Activated CD8-positive, alpha-beta memory T cell treated with anti-CD3 and anti-CD28 coated beads for 4 hours (primary cell): ENCODE measurements at regions not wholly inside any gene's neighbourhood (a gene's known extent, or its start where the extent isn't known, plus 50 kb on each side); places are given as distances from the start of the nearest gene placed in this dataset.

Source experiments
- DNase-seq, 2 donors: peaks; one replicate each; pipeline ENCODE4 v3.0.0-alpha.2; 2020; ENCODE audit warnings: low read depth in 2 of 2

DNA sequence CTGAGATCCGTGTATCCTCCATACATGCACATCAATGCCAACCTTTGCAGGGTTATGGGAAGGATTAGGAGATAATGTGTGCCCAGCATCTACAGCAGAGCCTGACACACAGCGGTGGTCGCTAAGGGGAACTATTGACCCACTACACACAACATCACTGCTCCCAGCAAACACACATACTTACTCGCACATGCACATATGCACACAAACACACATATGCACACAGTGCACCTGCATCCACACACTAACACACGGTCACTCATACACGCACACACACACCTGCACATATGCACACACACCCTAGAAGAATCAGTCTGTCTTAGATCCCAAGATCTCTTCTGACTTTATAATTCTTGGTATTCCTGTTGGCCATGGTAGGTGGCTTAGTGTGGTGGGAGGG lies 118.3 kb downstream of the GYPC start:
- DNase-seq: no peak

DNA sequence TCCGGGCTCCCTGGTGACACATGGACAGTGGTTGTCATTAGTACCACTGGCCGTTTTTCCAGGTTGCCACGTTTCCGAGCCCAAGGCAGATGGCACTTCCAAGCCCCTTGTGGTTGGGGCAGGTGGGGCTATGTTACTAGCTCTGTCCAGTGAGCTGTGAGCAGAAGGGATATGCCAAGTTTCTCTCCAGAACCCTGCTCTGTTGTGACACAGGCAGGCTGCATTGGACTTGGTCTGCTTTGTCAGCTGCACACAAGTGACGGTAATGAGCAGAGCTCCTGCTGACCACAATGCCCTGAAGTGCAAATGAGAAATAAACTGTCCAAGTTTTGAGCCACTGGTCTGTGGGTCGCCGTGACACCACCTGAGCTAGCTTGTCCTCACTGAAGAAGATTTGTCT lies 118.8 kb downstream of the GYPC start:
- DNase-seq: no peak

DNA sequence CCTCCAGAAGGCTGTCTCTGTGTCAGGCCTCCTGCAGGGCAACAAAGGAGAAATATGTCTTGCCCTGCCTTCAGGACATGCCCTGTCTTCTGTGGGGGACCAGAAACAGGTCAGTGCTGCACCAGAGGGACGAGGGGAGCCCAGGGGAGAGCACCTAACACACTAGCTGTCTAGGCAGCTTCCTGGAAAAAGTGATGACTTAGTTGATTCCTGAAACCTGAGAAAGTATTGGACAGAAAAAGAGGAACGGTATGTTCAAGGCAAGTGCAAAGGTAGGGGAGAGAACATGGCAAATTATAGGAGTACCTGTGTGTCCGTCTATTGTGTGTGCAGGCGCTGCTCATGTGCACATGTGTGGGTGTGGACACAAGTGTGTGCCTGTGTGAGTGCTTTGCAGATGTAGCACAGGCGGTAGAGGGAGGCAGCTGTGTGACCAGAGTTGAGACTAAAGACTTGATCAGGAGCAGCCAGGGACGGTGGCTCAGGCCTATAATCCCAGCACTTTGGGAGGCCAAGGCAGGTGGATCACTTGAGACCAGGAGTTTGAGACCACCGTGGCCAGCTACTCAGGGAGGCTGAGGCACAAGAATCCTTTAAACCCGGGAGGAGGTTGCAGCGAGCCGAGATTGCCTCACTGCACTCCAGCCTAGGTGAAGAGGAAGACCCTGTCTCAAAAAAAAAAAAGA lies 119.5 kb downstream of the GYPC start:
- DNase-seq: no peak

DNA sequence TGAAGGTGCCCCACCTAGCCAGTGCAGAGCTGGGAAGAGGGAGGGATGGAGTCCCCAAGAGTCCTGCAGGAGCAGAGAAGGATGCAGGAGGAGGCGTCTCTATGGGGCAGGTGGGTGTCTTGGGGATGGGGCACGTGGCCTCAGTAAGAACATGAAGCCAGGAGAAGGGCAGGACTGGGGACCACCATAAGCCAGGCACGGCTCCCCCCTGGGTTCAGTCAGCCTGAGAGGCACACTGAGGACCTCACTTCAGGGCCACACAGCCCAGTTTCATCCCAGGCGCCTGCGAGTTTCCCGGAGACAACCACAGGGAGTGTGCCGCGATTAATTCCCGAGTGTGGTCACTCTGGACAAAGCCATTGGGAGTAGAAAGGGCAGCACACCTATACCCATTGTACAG lies 120.3 kb downstream of the GYPC start:
- no peak for DNase-seq

DNA sequence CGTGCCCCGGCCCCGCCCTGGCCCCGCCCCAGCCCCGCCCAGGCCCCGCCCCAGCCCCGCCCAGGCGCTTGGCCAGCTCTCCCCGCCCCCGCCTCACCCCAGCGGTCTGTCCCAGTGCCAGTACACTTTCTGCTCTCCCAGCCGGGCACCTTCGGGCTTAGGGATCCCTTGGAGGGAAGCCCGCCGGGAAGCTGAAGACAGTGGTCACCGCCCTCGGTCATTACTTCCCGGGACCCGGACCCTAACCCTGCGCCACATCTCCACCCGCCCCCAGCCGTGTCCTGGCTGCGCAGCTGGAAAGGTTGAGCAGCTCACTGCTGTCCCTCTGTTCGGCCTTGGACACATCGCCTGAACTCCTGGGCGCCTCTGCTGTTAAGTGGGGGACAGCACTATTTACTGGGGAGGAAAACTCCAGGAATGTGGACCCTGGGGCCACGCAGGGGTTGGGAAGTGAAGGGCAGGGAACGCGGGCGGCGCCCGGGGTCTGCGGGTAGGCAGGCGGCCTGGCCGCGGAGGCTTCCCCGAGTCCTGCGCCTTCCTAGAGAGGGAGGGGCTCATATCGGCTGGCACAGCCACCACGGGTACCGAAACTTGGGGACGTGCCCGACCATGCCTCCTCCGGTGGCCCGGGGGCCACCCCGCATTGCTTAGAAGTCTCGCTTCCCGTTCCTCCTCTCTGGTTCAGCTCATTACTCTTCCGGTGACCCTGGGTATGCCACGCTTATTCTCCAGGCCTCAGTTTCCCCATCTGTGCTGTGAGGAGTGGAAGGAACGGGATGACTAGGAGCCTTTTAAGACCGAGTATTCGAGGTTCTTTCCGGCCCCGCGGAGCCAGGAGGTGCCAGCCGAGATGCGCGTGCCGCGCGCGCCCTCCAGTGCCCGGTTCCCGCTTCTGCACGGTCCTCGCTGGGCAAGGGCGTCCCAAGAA lies 121.0 kb downstream of the GYPC start:
- DNase-seq: peak; percentile 56 to 58

DNA sequence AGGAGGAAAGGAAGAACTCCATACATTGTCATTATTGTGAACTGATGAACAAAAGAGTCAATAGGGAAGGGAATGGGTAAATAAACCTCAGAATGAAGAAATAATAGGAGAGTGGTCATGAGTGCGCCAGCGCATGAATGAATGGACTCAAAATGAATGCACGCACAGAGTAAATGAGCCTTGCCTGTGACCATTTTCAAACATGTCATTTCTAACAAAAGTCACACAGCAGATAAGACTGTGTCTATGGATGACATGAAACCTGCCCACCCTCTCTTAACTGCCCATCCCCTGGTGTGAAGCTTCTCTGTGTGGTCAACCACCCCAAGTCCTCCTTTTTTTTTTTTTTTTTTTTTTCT lies 121.1 kb upstream of the TEX51 start:
- no peak for DNase-seq

DNA sequence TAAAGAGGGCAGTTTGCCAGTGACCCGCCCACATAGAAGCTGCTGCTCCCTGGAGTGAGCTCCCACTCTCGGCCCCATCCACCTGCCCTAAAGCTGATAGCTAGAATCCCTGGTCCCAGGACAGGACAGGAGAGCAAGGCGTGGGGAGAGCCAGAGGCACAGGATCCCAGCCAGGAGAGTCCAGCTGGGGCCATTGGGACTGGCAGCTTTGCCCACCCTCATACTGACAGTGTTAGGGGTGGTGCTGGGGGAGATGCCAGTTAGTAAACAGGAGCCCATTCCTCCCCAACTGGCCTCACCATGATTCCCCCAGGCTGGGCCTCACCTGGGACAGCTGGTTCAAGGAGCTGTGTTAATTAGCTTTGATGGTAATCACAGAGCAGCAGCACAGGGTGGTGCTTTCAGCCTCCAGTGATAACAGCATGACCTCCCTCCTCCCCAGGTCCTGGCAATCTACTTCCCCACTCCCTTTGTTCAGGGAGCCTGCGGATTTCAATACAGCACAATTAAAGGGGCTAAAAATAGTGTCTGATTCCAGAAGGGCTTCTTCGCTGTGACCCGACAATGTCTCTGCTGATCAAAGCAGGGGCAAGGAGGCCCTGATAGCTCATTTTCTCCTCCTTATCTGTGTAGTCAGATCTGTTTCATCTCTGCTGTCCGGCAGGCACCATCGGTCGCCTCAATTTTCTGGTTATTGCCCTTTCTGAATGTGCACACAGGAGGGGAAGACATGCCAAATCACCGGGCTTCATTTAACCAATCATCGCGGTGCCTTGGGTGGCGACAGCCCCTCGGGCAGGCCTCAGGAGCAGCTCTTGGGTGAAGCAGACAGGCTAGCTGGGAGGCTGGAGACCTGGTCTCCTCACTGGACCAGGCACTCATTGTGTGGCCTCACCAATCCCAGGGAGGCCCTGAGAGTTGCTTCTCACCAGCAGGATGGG lies 119.9 kb upstream of the TEX51 start:
- DNase-seq: no peak

DNA sequence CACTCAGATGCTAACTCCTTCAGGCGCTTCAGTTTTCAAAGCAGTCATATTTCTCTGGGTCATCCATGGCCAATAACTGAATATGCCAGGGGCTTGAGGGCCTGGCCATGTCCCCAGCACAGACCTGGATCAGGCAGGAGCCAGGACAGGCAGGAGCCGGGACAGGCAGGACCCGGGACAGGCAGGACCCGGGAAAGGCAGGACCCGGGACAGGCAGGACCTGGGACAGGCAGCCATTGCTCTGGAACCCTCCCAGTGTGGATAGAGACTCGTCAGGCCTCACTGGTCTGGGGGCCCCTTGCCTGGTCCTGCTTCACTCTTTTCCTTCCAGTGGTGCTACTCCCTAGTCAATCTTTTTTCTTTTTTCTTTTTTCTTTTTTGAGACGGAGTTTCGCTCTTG lies 117.5 kb upstream of the TEX51 start:
- no peak for DNase-seq

DNA sequence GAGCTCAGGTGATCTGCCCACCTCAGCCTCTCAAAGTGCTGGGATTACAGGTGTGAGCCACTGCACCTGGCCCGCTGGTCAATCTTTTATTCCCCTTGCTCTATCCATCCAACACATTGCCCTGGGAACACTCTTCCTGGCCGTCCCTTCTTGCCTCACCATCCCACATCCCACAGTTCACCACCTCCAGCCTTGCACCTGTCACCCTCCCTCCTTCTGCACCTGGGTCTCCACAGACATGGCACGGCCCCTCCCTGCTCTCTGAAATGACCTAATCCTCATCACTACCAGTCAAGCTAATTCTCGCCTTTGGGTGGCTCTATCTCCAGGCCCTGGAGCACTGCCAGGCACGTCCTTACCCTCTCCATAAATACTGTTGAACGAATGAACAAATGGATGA lies 116.9 kb upstream of the TEX51 start:
- DNase-seq: no peak

DNA sequence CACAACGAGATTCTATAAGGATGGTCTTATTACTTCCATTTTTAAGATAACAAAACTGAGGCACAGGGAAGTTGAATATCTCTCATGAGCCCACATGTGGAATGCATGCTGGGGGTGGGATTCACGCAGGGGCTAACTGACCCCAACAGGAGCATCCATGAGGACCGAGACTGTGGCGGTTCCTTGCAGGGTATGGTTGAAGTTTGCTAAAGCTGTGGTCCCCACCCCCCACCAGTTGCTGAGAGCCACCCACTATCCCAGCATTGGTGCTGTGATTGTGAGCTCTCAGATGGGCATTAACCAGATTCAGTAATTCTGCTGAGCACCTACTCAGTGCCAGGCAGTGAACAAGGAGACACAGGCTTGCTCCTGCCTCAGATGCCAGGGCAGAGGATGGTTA lies 116.0 kb upstream of the TEX51 start:
- no peak for DNase-seq

DNA sequence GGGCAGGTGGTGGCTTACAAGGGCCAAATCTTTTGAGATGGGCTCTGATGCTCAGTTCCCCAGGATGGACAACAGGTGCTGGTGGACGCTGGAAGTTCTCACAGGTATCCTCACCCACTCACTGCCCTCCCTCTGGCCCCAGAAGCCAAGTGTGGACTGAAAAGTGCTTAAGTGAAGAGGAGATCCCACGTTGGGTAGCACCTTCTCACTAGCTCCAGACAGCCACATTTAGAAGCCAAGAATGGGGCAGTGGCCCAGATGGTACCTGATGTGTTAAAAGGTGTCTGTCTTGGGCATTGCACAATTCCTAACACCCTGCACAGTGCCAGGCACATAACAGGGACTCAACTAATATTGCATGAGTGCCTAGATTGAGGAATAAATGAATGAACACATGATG lies 115.3 kb upstream of the TEX51 start:
- no peak for DNase-seq

DNA sequence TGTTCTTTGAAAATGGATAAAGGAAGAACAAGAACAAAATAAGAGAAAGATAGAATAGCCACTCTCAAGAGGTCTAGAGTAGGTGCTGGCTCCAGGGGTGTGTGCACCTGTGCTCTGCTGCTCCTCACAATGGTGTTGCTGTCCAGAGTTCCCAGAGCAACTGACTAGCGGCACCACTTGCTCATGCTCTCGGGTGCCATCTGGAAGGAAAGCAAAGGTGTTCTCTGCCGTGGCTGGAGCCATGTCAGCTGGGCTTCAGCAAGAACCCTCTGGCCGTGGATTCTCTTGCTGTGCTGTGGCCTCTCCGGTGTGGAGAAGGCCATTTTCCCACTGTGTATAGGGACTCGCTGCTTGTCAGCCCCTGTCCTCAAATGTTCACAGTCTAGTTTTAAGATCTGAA lies 114.6 kb upstream of the TEX51 start:
- DNase-seq: no peak

DNA sequence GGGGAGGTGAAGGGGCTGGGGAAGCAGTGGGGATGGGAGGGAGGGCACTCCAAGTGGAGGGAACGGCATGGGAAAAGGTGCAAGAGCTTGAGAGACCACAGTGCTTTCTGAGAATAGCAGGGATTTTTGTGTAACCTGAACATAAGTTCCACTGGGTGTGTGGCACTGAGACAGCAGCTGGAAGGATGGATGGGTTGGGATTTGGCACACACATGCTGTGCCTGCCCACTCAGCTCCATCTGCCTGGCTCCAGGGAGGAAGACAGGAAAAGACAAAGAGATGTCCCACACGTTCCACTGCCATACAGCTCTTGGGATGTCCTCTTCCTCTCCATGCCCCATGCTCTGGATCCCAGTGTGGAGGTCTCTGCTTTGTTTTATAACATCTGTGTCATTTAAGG lies 114.1 kb upstream of the TEX51 start:
- DNase-seq: no peak

DNA sequence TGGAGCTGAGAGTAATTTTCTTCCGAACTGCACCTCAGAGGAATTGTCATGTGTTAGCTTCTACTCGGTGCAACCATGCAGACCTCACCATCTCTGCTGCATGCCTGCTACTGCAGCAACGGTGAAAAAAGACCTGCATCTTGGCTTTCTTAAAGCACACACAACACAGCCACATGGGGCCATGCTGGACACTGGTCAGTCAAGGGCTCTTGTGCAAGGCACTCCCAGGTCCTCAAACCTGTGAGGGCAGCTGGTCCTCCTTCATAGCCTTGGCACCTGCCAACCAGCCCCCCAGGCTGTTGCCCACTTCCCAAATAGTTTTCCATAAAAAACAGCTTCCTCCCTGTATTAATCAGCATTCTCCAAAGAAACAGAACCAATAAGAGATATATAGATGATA lies 113.5 kb upstream of the TEX51 start:
- no peak for DNase-seq

DNA sequence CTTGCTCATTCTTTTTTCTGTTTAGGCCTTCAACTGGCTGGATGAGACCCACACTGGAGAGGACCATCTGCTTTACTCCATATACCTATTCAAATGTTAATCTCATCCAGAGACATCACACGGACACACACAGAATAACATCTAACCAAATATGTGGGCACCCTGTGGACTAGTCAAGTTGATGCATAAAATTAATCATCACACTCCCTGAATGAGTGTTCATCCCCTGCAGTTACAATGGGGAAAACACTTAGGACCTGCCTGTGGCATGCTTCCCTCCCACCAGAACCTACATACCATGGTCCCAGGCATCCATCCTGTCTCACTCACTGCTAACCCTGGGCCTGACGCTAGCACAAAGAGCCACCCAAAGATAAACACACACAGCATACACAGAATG lies 112.8 kb upstream of the TEX51 start:
- DNase-seq: no peak

DNA sequence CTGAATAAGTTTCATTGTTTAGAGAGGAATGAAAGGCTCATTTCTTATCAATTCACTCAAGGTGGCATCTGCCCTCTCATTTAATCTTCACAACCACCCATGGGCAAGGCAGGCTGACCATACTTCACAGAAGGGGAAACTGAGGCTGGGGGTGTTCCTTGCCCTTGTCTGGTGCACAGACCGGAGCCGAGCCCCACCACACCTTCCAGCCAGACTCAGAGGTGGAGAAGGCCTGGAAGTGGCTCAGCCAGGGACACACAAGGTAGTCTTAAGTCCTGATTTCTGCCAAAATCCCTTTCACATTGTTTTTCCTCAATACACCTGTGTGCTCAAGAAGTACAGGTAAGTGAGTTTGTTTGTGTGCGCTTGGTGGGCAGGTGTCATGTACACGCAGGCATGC lies 111.9 kb upstream of the TEX51 start:
- DNase-seq: no peak

DNA sequence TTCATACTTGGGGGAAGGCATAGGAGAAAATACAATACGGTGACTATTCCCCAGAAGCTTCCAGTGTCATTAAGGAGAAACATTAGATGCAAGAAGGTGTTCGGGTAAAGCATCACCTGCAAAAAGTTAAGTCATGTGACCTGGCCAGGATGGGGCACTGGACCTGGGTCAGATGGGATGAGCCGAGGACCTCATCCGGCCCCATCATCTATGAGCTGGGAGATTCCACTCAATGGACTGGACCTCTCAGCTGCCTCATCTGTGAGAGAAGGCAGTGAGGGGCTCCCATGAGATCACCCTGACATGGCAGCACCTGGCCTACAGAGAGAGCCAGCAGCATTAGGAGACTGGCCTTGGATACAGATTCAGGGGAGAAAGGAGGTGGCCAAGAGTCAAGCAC lies 111.4 kb upstream of the TEX51 start:
- no peak for DNase-seq

DNA sequence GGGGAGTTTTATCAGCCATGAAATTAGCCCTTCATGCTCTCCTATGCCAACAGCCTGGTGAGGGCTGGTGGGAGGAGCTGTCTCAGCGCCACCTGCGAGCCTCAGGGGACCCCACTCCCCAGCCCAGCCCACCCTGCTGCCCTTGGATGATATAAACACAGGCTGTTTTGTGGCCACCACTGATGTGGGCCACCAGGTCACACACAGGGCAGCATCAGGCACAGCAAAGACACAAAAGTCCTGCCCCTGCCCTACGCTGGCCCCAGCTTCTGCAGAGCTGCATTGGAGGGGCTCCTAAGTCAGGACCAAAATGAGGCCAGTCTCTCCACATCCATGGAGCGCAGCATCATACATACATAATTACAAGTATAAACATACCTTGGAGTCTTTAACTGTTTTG lies 110.6 kb upstream of the TEX51 start:
- DNase-seq: no peak

DNA sequence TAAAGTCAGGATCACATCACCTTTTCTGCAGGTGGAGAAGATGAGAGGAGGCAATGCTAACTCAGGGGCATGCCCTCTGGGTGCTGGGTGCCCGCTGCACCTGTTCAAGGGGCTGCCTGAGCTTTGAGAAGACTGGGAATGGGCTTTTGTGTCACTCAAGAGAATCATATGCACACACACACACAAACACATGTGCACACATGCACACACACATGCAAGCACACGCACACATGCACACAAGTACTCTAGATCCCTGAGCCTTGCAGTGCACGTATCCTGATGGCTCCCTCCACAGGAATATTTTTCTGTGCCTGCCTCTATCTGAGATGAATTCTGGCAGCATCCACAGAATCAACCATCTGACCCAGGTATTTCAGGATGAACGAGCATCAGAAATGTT lies 110.0 kb upstream of the TEX51 start:
- DNase-seq: no peak

DNA sequence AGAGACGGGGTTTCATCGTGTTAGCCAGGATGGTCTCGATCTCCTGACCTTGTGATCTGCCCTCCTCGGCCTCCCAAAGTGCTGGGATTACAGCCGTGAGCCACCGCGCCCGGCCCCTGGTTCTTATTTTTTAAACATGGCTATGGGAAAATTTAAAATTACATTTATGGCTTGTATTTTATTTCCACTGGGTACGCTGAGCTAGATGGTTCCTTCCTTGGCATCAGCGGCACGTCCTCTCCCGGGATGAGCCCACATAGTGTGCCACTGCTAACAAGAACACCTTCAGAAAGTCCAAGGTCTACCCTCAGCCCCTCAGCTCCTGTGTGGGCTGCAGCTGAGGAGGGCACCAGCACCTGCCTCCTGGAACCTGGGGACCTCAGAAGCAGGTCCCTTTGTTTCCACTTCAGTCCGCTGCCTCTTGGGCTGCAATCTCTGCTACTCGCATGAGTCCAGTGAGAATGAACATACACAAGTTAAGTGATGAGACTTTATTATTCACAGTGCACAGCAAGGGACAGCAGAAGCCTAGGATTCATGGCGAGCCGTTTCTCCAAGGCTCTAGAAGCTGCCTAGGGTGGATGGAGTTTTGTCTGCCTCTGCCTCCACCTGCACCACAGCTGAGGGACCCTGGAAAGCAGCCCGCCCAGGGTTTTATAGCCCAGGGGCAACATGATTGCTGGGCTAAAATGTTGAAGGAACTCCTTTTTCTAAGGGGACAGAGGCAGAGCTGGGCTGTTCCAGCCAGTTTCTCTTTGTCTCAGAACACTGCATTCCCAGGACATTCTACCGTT lies 107.5 kb upstream of the TEX51 start:
- DNase-seq: no peak

DNA sequence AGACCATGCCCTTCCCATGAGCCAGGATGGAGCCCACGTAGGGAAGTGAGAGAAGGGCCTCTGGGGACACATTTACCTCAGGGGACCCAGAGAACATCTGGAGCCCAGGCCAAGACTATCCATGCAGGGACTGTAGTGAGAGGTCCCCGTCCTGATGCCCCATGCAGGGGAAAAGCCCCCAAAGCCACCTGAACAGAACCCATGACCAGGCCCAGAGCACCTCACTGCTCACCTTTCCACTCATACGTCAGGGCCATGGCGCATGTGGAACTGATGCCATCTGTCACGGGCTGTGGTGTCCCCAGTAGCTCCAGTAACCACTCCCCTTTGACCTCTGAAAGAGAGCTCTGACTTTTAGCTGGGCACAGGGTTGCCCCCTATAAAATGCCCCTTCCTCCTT lies 106.5 kb upstream of the TEX51 start:
- no peak for DNase-seq

DNA sequence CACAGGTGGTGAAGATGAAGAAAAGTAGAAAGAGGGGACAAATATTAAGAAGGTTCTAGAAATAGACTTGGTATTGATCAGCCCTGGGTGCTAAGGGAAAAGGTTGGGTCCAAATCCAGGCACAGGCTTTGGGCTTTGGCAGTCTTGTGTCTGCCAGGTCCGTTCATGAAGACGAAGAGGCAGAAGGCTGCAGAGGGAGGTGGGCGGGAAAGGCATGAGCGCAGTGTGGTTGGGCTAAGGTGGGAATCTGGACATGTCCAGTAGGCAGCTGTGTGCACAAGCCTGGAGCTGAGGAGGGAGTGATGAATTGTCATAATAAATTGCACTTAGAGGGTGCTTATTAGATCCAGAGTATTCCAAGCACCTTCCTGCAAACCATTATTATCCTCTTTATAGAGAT lies 105.7 kb upstream of the TEX51 start:
- DNase-seq: no peak
